ENCODE measurements at regions not wholly inside any gene's neighbourhood (a gene's known extent, or its start where the extent isn't known, plus 50 kb on each side); places are given as distances from the start of the nearest gene placed in this dataset.

DNA sequence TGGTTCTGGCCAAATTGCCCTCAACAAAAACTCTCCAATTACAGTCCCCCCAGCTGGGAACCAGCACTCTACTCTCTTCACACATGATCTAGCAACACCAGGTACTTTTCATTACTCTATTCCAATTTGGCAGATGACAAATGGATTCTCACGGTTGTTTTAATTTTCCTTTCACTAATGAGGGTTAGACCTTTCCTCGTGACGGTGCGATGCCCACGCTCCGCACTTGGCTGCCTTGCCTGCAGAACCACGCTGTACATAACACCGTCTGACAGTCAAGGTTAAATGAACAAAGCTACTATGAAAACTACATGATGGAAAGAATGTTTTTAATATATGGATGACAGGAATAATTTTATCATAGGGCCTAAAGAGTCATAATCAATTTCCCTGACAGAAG is 141.5 kb downstream of the FBXO15 start:
- TF ChIP-seq, protein P1, sequence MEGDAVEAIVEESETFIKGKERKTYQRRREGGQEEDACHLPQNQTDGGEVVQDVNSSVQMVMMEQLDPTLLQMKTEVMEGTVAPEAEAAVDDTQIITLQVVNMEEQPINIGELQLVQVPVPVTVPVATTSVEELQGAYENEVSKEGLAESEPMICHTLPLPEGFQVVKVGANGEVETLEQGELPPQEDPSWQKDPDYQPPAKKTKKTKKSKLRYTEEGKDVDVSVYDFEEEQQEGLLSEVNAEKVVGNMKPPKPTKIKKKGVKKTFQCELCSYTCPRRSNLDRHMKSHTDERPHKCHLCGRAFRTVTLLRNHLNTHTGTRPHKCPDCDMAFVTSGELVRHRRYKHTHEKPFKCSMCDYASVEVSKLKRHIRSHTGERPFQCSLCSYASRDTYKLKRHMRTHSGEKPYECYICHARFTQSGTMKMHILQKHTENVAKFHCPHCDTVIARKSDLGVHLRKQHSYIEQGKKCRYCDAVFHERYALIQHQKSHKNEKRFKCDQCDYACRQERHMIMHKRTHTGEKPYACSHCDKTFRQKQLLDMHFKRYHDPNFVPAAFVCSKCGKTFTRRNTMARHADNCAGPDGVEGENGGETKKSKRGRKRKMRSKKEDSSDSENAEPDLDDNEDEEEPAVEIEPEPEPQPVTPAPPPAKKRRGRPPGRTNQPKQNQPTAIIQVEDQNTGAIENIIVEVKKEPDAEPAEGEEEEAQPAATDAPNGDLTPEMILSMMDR (IDR thresholded peaks at IDR 0.05), result no peak
- TF ChIP-seq ZFX (IDR thresholded peaks at IDR 0.05; ENCODE audit: borderline replicate concordance), result no peak

All from 22Rv1 (cell line).